NB4 (cell line): ENCODE measurements at regions not wholly inside any gene's neighbourhood (a gene's known extent, or its start where the extent isn't known, plus 50 kb on each side); places are given as distances from the start of the nearest gene placed in this dataset.

Experiments used
- DNase-seq: peaks from one replicate; pipeline ENCODE4 v3.0.0; 2010; ENCODE audit warnings: low read depth
- H3K4me3 ChIP-seq: one replicate; pipeline ENCODE4 v1.5.1; 2011; ENCODE audit warnings: mild to moderate bottlenecking, low read depth, low read length, moderate library complexity
- CTCF ChIP-seq: IDR thresholded peaks from one replicate; pipeline ENCODE4 v1.5.1; 2012; ENCODE audit warnings: low read depth, low read length
- MYC ChIP-seq: IDR thresholded peaks from 2 replicates; pipeline ENCODE4 v1.6.1; 2011; ENCODE audit warnings: low read depth, low read length
- POLR2A ChIP-seq: IDR thresholded peaks from 2 replicates; pipeline ENCODE4 v1.6.1; 2011; ENCODE audit warnings: mild to moderate bottlenecking; ENCODE audit not compliant: insufficient read length; ENCODE audit errors: extremely low read depth
- TF ChIP-seq, protein P1 (sequence below): IDR thresholded peaks from 2 replicates; pipeline ENCODE4 v1.6.1; 2011; ENCODE audit warnings: low read depth, low read length

GRCh38 chr3:148360051-148360450 lies 337.7 kb upstream of the AGTR1 start:
- no peak for TF ChIP-seq MYC
- no peak for TF ChIP-seq POLR2A
- no peak for TF ChIP-seq CTCF
- TF ChIP-seq, protein P1, sequence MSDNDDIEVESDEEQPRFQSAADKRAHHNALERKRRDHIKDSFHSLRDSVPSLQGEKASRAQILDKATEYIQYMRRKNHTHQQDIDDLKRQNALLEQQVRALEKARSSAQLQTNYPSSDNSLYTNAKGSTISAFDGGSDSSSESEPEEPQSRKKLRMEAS = no peak
- H3K4me3 ChIP-seq = no peak overlapping the region
- no peak for DNase-seq

GRCh38 chr3:148366743-148367410 lies 330.8 kb upstream of the AGTR1 start:
- H3K4me3 ChIP-seq = no peak overlapping the region
- TF ChIP-seq CTCF (no peak), POLR2A (no peak), MYC (no peak)
- TF ChIP-seq, protein P1 = no peak
- DNase-seq = no peak

DNA sequence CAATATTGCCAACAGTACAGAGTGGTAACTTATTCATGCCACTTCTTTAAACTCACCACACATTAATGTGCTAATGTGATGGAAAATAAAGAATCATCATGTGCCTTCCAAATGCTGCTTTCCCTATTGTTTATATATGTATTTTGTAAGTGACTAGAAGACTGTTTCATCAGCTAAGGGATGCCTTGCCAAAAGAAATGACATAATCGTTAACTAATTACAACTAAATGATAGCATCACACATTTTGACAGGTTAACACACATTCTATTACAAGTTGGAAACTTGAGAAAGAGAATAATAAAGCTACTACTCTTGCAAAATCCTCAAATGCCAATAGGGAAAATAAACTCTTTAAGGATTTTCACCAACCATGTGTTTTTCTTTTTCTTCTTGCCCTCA lies 329.9 kb upstream of the AGTR1 start:
- H3K4me3 ChIP-seq = no peak overlapping the region
- TF ChIP-seq POLR2A = no peak
- TF ChIP-seq MYC = no peak
- TF ChIP-seq, protein P1 = no peak
- TF ChIP-seq CTCF = no peak
- no peak for DNase-seq

GRCh38 chr3:148369381-148369780 lies 328.3 kb upstream of the AGTR1 start:
- no peak for TF ChIP-seq CTCF
- no peak for TF ChIP-seq POLR2A
- TF ChIP-seq MYC = no peak
- TF ChIP-seq, protein P1 = no peak
- no peak overlapping the region for H3K4me3 ChIP-seq
- no peak for DNase-seq

DNA sequence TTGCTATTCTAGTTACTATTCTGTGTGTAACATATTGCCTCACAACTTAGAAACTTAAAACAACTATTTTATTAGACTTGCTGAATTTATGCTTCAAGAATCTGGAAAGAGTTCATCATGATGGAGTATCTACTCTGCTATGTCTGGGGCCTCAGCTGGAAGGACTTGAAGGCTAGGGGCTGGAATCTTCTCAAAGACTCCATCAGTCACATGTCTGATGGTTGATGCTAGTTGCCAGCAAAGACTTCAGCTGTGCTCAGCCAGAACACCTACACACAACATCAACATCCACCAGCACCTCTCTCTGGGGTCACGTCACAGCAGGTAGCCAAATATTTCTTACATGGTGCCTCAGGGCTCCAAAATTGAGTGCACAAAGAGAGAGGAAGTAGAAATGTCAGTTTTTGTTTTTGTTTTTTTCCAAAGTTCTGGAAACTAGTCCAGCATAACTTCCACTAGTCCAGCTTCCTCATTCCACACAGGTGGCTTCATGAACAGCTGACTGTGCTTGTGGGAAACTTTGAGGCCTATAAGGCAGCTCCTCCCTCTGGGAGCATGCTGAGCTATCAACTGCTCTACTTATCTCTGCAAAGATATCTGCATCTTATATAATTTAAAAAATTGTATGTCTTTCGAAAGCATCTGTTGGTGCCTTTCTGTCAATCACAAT lies 325.4 kb upstream of the AGTR1 start:
- TF ChIP-seq POLR2A = no peak
- TF ChIP-seq, protein P1 = no peak
- H3K4me3 ChIP-seq = no peak overlapping the region
- DNase-seq = no peak

DNA sequence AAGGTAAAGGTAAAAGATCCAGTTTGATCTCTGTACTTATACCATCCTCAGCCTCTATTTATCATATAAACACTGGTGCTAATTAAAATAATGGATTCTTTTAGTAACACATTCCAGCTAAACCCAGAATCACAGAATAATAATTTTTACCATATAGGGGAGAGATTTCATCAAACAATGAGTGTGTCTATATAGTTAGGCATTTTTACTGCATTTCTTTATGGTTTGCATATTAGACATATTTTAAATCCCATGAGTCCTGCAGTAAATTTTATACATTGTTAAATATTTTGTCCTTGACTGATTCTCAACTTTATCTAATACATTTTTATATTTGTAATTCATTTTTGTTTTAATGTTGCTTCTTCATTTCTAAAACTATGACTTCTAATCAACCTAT lies 323.7 kb upstream of the AGTR1 start:
- DNase-seq = no peak
- TF ChIP-seq, protein P1 = no peak
- TF ChIP-seq CTCF = no peak
- no peak for TF ChIP-seq POLR2A
- no peak for TF ChIP-seq MYC

More for the DNA sequence above, 323.7 kb upstream of the AGTR1 start:
- H3K4me3 ChIP-seq = no peak overlapping the region
